ENCODE measurements at regions not wholly inside any gene's neighbourhood (a gene's known extent, or its start where the extent isn't known, plus 50 kb on each side); places are given as distances from the start of the nearest gene placed in this dataset.

DNA sequence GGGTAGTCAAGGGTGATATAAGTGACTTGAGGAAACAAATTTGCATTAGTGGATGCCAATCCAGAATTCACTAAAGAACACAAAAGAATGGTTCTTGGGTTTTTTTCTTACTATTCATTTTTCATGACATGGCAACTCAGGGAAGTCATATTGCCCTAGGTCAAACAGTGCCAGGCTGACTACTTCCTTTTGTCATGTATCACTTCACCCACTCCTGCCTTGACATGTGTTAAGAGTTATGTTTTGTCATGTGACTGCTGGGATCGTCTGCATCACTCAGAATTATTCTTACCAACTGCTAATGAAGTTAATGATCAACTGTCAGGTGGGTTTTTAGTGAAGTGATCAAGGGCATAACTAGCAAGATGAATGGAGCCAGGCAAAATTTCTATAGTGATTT, 74.2 kb downstream of the PRORP start:
- TF ChIP-seq, protein P1, sequence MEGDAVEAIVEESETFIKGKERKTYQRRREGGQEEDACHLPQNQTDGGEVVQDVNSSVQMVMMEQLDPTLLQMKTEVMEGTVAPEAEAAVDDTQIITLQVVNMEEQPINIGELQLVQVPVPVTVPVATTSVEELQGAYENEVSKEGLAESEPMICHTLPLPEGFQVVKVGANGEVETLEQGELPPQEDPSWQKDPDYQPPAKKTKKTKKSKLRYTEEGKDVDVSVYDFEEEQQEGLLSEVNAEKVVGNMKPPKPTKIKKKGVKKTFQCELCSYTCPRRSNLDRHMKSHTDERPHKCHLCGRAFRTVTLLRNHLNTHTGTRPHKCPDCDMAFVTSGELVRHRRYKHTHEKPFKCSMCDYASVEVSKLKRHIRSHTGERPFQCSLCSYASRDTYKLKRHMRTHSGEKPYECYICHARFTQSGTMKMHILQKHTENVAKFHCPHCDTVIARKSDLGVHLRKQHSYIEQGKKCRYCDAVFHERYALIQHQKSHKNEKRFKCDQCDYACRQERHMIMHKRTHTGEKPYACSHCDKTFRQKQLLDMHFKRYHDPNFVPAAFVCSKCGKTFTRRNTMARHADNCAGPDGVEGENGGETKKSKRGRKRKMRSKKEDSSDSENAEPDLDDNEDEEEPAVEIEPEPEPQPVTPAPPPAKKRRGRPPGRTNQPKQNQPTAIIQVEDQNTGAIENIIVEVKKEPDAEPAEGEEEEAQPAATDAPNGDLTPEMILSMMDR (IDR thresholded peaks at IDR 0.05) = no peak
- TF ChIP-seq POLR2A (IDR thresholded peaks at IDR 0.05) = no peak
